GM23248 (cell line): ENCODE measurements at regions not wholly inside any gene's neighbourhood (a gene's known extent, or its start where the extent isn't known, plus 50 kb on each side); places are given as distances from the start of the nearest gene placed in this dataset.

Experiments used
- DNase-seq: peaks from one replicate; pipeline ENCODE4 v3.0.0-alpha.2; 2015
- H2AFZ ChIP-seq: fragments of 200-600 bp; sonication (generic); 2 replicates; pipeline ENCODE4 v1.6.1; 2016; ENCODE audit warnings: antibody characterized with exemption
- H3F3A ChIP-seq: fragments of 200-600 bp; sonication (generic); 2 replicates; pipeline ENCODE4 v1.6.1; 2016; ENCODE audit warnings: mild to moderate bottlenecking, antibody characterized with exemption, mixed run types; ENCODE audit not compliant: insufficient read depth
- H3K27ac ChIP-seq: fragments of 200-600 bp; sonication (generic); 2 replicates; pipeline ENCODE4 v1.5.1; 2016; ENCODE audit warnings: mild to moderate bottlenecking
- H3K27me3 ChIP-seq: fragments of 200-600 bp; sonication (generic); replicated peaks from 2 replicates; pipeline ENCODE4 v1.6.1; 2016; ENCODE audit warnings: mild to moderate bottlenecking; ENCODE audit not compliant: insufficient read depth
- H3K36me3 ChIP-seq: fragments of 200-600 bp; sonication (generic); 2 replicates; pipeline ENCODE4 v1.6.1; 2016; ENCODE audit warnings: low read depth, mild to moderate bottlenecking
- H3K4me1 ChIP-seq: fragments of 200-600 bp; sonication (generic); 2 replicates; pipeline ENCODE4 v1.6.1; 2016; ENCODE audit warnings: mild to moderate bottlenecking; ENCODE audit not compliant: insufficient read depth
- H3K4me2 ChIP-seq: fragments of 200-600 bp; sonication (generic); one replicate; pipeline ENCODE4 v1.6.1; 2016; ENCODE audit warnings: mild to moderate bottlenecking; ENCODE audit not compliant: unreplicated experiment
- H3K4me3 ChIP-seq: fragments of 200-600 bp; sonication (generic); 2 replicates; pipeline ENCODE4 v1.5.1; 2016; ENCODE audit warnings: mild to moderate bottlenecking
- H3K79me2 ChIP-seq: fragments of 200-600 bp; sonication (generic); 2 replicates; pipeline ENCODE4 v1.6.1; 2016; ENCODE audit warnings: mild to moderate bottlenecking; ENCODE audit not compliant: insufficient read depth
- H3K9ac ChIP-seq: fragments of 200-600 bp; sonication (generic); 2 replicates; pipeline ENCODE4 v1.6.1; 2016; ENCODE audit warnings: mild to moderate bottlenecking
- H3K9me2 ChIP-seq: fragments of 200-600 bp; sonication (generic); 2 replicates; pipeline ENCODE4 v1.6.1; 2016; ENCODE audit warnings: mixed run types, mild to moderate bottlenecking, moderate library complexity; ENCODE audit not compliant: insufficient read depth
- H3K9me3 ChIP-seq: fragments of 200-600 bp; sonication (generic); one replicate; pipeline ENCODE4 v1.6.1; 2017; ENCODE audit warnings: low read depth
- H4K20me1 ChIP-seq: fragments of 200-600 bp; sonication (generic); 2 replicates; pipeline ENCODE4 v1.6.0; 2016; ENCODE audit not compliant: insufficient read depth
- EZH2 ChIP-seq: fragments of 200-600 bp; sonication (generic); IDR thresholded peaks from 2 replicates; pipeline ENCODE4 v1.6.1; 2018; ENCODE audit warnings: antibody characterized with exemption, mild to moderate bottlenecking; ENCODE audit not compliant: insufficient read depth, poor library complexity, severe bottlenecking
- EZH2phosphoT487 ChIP-seq: fragments of 200-600 bp; sonication (generic); IDR thresholded peaks from 2 replicates; pipeline ENCODE4 v1.6.1; 2018; ENCODE audit warnings: antibody characterized with exemption, moderate library complexity, mild to moderate bottlenecking, low read depth; ENCODE audit not compliant: insufficient read depth
- WGBS, 2 experiments: methylation state at CpG; one replicate each; pipeline ENCODE4 v1.1.6; 2015 to 2017; ENCODE audit warnings: low lambda C conversion rate in 2 of 2, low coverage in 1 of 2; ENCODE audit errors: missing lambda C conversion rate in 2 of 2; 5-methylcytosine and 5-hydroxymethylcytosine counted together
- in situ Hi-C: fragments of 300-500 bp; cut with MboI; formaldehyde crosslinking; loops from 2 replicates; pipeline ENCODE4 v1.15.0; 2020

DNA sequence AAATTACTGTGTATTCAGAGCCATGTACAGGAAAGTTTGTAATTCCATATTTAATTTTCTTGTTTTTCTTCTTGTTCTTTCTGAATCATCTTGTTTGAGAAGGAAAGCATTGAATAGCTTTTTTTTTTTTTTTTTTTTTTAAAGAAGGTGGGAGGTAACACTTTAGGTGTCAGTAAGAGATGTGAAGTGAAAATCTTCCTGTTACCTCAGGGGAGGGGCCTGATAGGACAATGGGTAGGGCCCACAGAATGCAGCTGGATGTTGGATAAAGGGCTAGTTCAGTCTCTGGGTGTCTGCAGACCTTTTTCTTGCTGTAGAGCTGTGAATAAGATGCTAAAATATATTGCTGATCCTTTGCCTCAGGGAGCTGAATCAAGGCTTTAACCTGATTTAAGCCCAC lies 317.4 kb downstream of the MAN2A1 start:
- Histone ChIP-seq H3K36me3 (no peaks in the 10 kb centered on the region), H3K9me3 (no peaks in the 10 kb centered on the region), H3K4me3 (no peak overlapping the region), H3K9me2 (no peaks in the 10 kb centered on the region), H3K79me2 (no peaks in the 10 kb centered on the region), H3K4me2 (no peak overlapping the region), H3K4me1 (no peaks in the 10 kb centered on the region), H4K20me1 (no peaks in the 10 kb centered on the region), H3K9ac (no peak overlapping the region), H3K27me3 (no peaks in the 10 kb centered on the region), H3F3A (no peaks in the 10 kb centered on the region), H3K27ac (no peak overlapping the region), H2AFZ (no peak overlapping the region)
- in situ Hi-C loops, result no loop called here
- TF ChIP-seq EZH2phosphoT487, result no peak
- TF ChIP-seq EZH2, result no peak
- DNase-seq, result no peak

GRCh38 chr5:110008131-110008530 lies 318.4 kb downstream of the MAN2A1 start:
- H3K4me2 ChIP-seq, result no peak overlapping the region
- no peak overlapping the region for H2AFZ ChIP-seq
- no peak overlapping the region for H3K27ac ChIP-seq
- no peaks in the 10 kb centered on the region for H4K20me1 ChIP-seq
- TF ChIP-seq EZH2phosphoT487, result no peak
- no peak for TF ChIP-seq EZH2
- in situ Hi-C loops, result no loop called here
- no peak overlapping the region for H3K9ac ChIP-seq
- 20 to 24% methylated on average over 4 of the region's 4 CpGs for WGBS, 2 experiments
- no peaks in the 10 kb centered on the region for H3K27me3 ChIP-seq
- no peaks in the 10 kb centered on the region for H3K9me3 ChIP-seq
- DNase-seq, result no peak
- H3K79me2 ChIP-seq, result no peaks in the 10 kb centered on the region
- H3F3A ChIP-seq, result no peaks in the 10 kb centered on the region
- no peaks in the 10 kb centered on the region for H3K9me2 ChIP-seq
- H3K36me3 ChIP-seq, result no peaks in the 10 kb centered on the region
- no peak overlapping the region for H3K4me3 ChIP-seq
- H3K4me1 ChIP-seq, result no peaks in the 10 kb centered on the region

GRCh38 chr5:110012145-110012544 lies 322.4 kb downstream of the MAN2A1 start:
- H3K9me2 ChIP-seq, result no peaks in the 10 kb centered on the region
- WGBS, 2 experiments, result 63 to 69% methylated on average over 1 of the region's 1 CpG

GRCh38 chr5:110013017-110013416 lies 323.3 kb downstream of the MAN2A1 start:
- no peak overlapping the region for H3K9ac ChIP-seq
- no peaks in the 10 kb centered on the region for H3K36me3 ChIP-seq
- no peaks in the 10 kb centered on the region for H4K20me1 ChIP-seq
- no peaks in the 10 kb centered on the region; the same call in 1 of the 2 replicates for H3K27me3 ChIP-seq
- in situ Hi-C loops, result no loop called here
- H3K27ac ChIP-seq, result no peak overlapping the region
- H3K9me3 ChIP-seq, result no peaks in the 10 kb centered on the region
- TF ChIP-seq EZH2 (no peak), EZH2phosphoT487 (no peak)
- no peak overlapping the region for H3K4me3 ChIP-seq
- H3K4me2 ChIP-seq, result no peak overlapping the region
- no peaks in the 10 kb centered on the region for H3F3A ChIP-seq
- no peaks in the 10 kb centered on the region for H3K79me2 ChIP-seq
- no peaks in the 10 kb centered on the region for H3K4me1 ChIP-seq
- DNase-seq, result no peak
- H2AFZ ChIP-seq, result no peak overlapping the region
- H3K9me2 ChIP-seq, result no peaks in the 10 kb centered on the region

More at GRCh38 chr5:110012145-110012544, 322.4 kb downstream of the MAN2A1 start:
- Histone ChIP-seq H3K79me2 (no peaks in the 10 kb centered on the region), H3K36me3 (no peaks in the 10 kb centered on the region), H3K4me2 (no peak overlapping the region), H2AFZ (no peak overlapping the region), H3K27me3 (no peaks in the 10 kb centered on the region), H3K27ac (no peak overlapping the region), H4K20me1 (no peaks in the 10 kb centered on the region), H3K4me3 (no peak overlapping the region), H3K9ac (no peak overlapping the region), H3K9me3 (no peaks in the 10 kb centered on the region), H3F3A (no peaks in the 10 kb centered on the region), H3K4me1 (no peaks in the 10 kb centered on the region)
- in situ Hi-C loops, result no loop called here
- TF ChIP-seq EZH2 (no peak), EZH2phosphoT487 (no peak)
- DNase-seq, result no peak

- no peak overlapping the region for H2AFZ ChIP-seq
- in situ Hi-C loops, result no loop called here
- no peak overlapping the region for H3K4me3 ChIP-seq
- DNase-seq, result no peak
- H3F3A ChIP-seq, result no peaks in the 10 kb centered on the region
- no peaks in the 10 kb centered on the region for H3K4me1 ChIP-seq
- H3K9me2 ChIP-seq, result no peaks in the 10 kb centered on the region
- no peaks in the 10 kb centered on the region for H3K36me3 ChIP-seq
- TF ChIP-seq EZH2, result no peak
- TF ChIP-seq EZH2phosphoT487, result no peak
- H3K79me2 ChIP-seq, result no peaks in the 10 kb centered on the region
- H3K4me2 ChIP-seq, result no peak overlapping the region
- H4K20me1 ChIP-seq, result no peaks in the 10 kb centered on the region
- no peaks in the 10 kb centered on the region; the same call in 1 of the 2 replicates for H3K27me3 ChIP-seq
- H3K27ac ChIP-seq, result no peak overlapping the region
- H3K9ac ChIP-seq, result no peak overlapping the region
- no peaks in the 10 kb centered on the region for H3K9me3 ChIP-seq
- WGBS, 2 experiments, result 66 to 75% methylated on average over 2 of the region's 2 CpGs
These were observed 328.1 kb downstream of the MAN2A1 start for GRCh38 chr5:110017854-110018253.
